IMR-90 (cell line): ENCODE measurements at regions not wholly inside any gene's neighbourhood (a gene's known extent, or its start where the extent isn't known, plus 50 kb on each side); places are given as distances from the start of the nearest gene placed in this dataset.

ENCODE experiments used
- ATAC-seq: fragments of 200-7000 bp; cut with Tn5 transposase; 2 replicates; pipeline ENCODE4 v1.9.1; 2020; ENCODE audit warnings: low read depth, mild to moderate bottlenecking, moderate library complexity
- BruUV-seq: library from RNA; stranded (reverse); fragments of 400-500 nt; replicated peaks from 2 replicates; lab custom pipeline; 2021; lab: Mats Ljungman, UMichigan
- CTCF ChIA-PET: fragments of 300-600 bp; formaldehyde crosslinking; extraction: SDS; loops from one replicate; lab custom pipeline; 2021; ENCODE audit warnings: antibody characterized with exemption; lab: Yijun Ruan, JAX
- POLR2A ChIA-PET: fragments of 300-600 bp; sonication (Branson Sonifier 250); formaldehyde crosslinking; loops from one replicate; lab custom pipeline; 2022; ENCODE audit warnings: antibody characterized with exemption; ENCODE audit not compliant: unreplicated experiment; lab: Charles Lee
- DNase-seq: peaks from one replicate; pipeline ENCODE4 v3.0.0; 2013
- H2AFZ ChIP-seq: replicated peaks from 2 replicates; pipeline ENCODE3; 2013; ENCODE audit warnings: low read length, mild to moderate bottlenecking; ENCODE audit not compliant: poor library complexity
- H2AK5ac ChIP-seq: 2 replicates; pipeline ENCODE4 v1.6.1; 2013; ENCODE audit warnings: low read depth, low read length, inconsistent platforms
- H2AK9ac ChIP-seq: replicated peaks from 2 replicates; pipeline ENCODE3; 2013; ENCODE audit warnings: mild to moderate bottlenecking, low read depth, low read length, moderate library complexity; ENCODE audit not compliant: poor library complexity
- H2BK120ac ChIP-seq: 2 replicates; pipeline ENCODE4 v1.6.1; 2013; ENCODE audit warnings: low read depth, low read length, inconsistent platforms
- H2BK15ac ChIP-seq: 3 replicates; pipeline ENCODE4 v1.6.1; 2013; ENCODE audit warnings: low read depth, low read length, inconsistent platforms
- H2BK20ac ChIP-seq: 2 replicates; pipeline ENCODE4 v1.6.1; 2013; ENCODE audit warnings: low read depth, mild to moderate bottlenecking, inconsistent platforms, low read length, moderate library complexity
- H2BK5ac ChIP-seq: 2 replicates; pipeline ENCODE4 v1.6.1; 2013; ENCODE audit warnings: mild to moderate bottlenecking, low read depth, low read length, inconsistent platforms; ENCODE audit not compliant: poor library complexity, severe bottlenecking
- H3K14ac ChIP-seq: replicated peaks from 2 replicates; pipeline ENCODE4 v1.6.1; 2013; ENCODE audit warnings: low read depth, low read length, inconsistent platforms
- H3K18ac ChIP-seq: 2 replicates; pipeline ENCODE4 v1.6.1; 2013; ENCODE audit warnings: low read depth, low read length, control low read depth
- H3K23ac ChIP-seq: 2 replicates; pipeline ENCODE4 v1.6.1; 2013; ENCODE audit warnings: low read depth, low read length, inconsistent platforms
- H3K27ac ChIP-seq: 2 replicates; pipeline ENCODE4 v1.5.1; 2013; ENCODE audit warnings: mild to moderate bottlenecking, control low read depth, low read length; ENCODE audit not compliant: insufficient read depth
- H3K27me3 ChIP-seq: 2 replicates; pipeline ENCODE4 v1.6.1; 2013; ENCODE audit warnings: low read length; ENCODE audit not compliant: control insufficient read depth, insufficient read depth
- H3K36me3 ChIP-seq: 2 replicates; pipeline ENCODE4 v1.6.1; 2013; ENCODE audit warnings: low read length, mixed read lengths; ENCODE audit not compliant: control insufficient read depth, insufficient read depth
- H3K4ac ChIP-seq: 2 replicates; pipeline ENCODE4 v1.6.1; 2013; ENCODE audit warnings: low read depth, low read length, inconsistent platforms
- H3K4me1 ChIP-seq: 2 replicates; pipeline ENCODE4 v1.6.1; 2013; ENCODE audit warnings: low read length, mixed read lengths; ENCODE audit not compliant: control insufficient read depth, insufficient read depth
- H3K4me2 ChIP-seq: 2 replicates; pipeline ENCODE4 v1.6.1; 2013; ENCODE audit warnings: low read depth, mild to moderate bottlenecking, control low read depth, low read length, moderate library complexity
- H3K4me3 ChIP-seq: 2 replicates; pipeline ENCODE4 v1.5.1; 2013; ENCODE audit warnings: low read depth, mild to moderate bottlenecking, control low read depth, low read length, moderate library complexity; ENCODE audit not compliant: insufficient read depth
- H3K56ac ChIP-seq: 2 replicates; pipeline ENCODE4 v1.6.1; 2013; ENCODE audit warnings: low read length, inconsistent platforms; ENCODE audit not compliant: insufficient read depth; ENCODE audit errors: extremely low read depth
- H3K79me1 ChIP-seq, 2 experiments: 2 replicates each; pipeline ENCODE4 v1.6.1; 2013; ENCODE audit warnings: low read length in 2 of 2, inconsistent platforms in 1 of 2, low read depth in 1 of 2
- H3K9ac ChIP-seq: 2 replicates; pipeline ENCODE4 v1.6.1; 2013; ENCODE audit warnings: low read depth, low read length, control low read depth
- H3K9me1 ChIP-seq: 2 replicates; pipeline ENCODE4 v1.6.1; 2013; ENCODE audit warnings: low read length, inconsistent platforms; ENCODE audit not compliant: insufficient read depth
- H3K9me3 ChIP-seq: 2 replicates; pipeline ENCODE4 v1.6.1; 2013; ENCODE audit warnings: low read length; ENCODE audit not compliant: control insufficient read depth, insufficient read depth
- H4K20me1 ChIP-seq: 2 replicates; pipeline ENCODE4 v1.6.1; 2013; ENCODE audit warnings: low read length, inconsistent platforms; ENCODE audit not compliant: insufficient read depth
- H4K5ac ChIP-seq: 2 replicates; pipeline ENCODE4 v1.6.1; 2013; ENCODE audit warnings: mild to moderate bottlenecking, low read depth, low read length, control low read depth
- H4K8ac ChIP-seq, 2 experiments: 2 replicates each; pipeline ENCODE4 v1.6.1; 2013; ENCODE audit warnings: low read depth in 2 of 2, low read length in 2 of 2, control low read depth in 1 of 2, inconsistent platforms in 1 of 2
- H4K91ac ChIP-seq: 2 replicates; pipeline ENCODE4 v1.6.1; 2013; ENCODE audit warnings: low read depth, low read length, inconsistent platforms; ENCODE audit not compliant: insufficient read depth
- BHLHE40 ChIP-seq: fragments of 150-350 bp; IDR thresholded peaks from 2 replicates; pipeline ENCODE4 v1.6.1; 2016; ENCODE audit warnings: mild to moderate bottlenecking, low read depth, low read length
- CEBPB ChIP-seq: IDR thresholded peaks from 2 replicates; pipeline ENCODE4 v1.6.1; 2012; ENCODE audit warnings: low read depth, low read length, improper control_type of control experiment
- CTCF ChIP-seq: conservative IDR thresholded peaks from 2 replicates; pipeline ENCODE4 v1.5.1; 2012; ENCODE audit warnings: mild to moderate bottlenecking, low read depth, low read length, improper control_type of control experiment
- MAFK ChIP-seq: IDR thresholded peaks from 2 replicates; pipeline ENCODE4 v1.6.1; 2012; ENCODE audit warnings: low read depth, low read length, improper control_type of control experiment
- MAZ ChIP-seq: IDR thresholded peaks from 2 replicates; pipeline ENCODE4 v1.6.1; 2012; ENCODE audit warnings: low read depth, mild to moderate bottlenecking, low read length, improper control_type of control experiment, moderate library complexity, borderline replicate concordance
- MXI1 ChIP-seq: IDR thresholded peaks from 2 replicates; pipeline ENCODE4 v1.6.1; 2012; ENCODE audit warnings: low read depth, mild to moderate bottlenecking, low read length, moderate library complexity, borderline replicate concordance
- POLR2A ChIP-seq: IDR thresholded peaks from 2 replicates; pipeline ENCODE4 v1.6.1; 2012; ENCODE audit warnings: mild to moderate bottlenecking, low read depth, low read length
- SMC3 ChIP-seq: fragments of 150-350 bp; IDR thresholded peaks from 2 replicates; pipeline ENCODE4 v1.6.1; 2016; ENCODE audit warnings: low read depth, mild to moderate bottlenecking, antibody characterized with exemption, low read length, moderate library complexity
- WGBS, 2 experiments: methylation state at CpG; one replicate each; pipeline versions ENCODE4 v1.1.5 to v1.1.7; 2013; ENCODE audit warnings: missing lambda C conversion rate in 2 of 2; ENCODE audit not compliant: insufficient read length in 1 of 2; ENCODE audit errors: extremely low coverage in 2 of 2; 5-methylcytosine and 5-hydroxymethylcytosine counted together
- dilution Hi-C: fragments of 300-500 bp; cut with HindIII; formaldehyde crosslinking; loops from one replicate; pipeline ENCODE4 v1.14.3; 2018; ENCODE audit warnings: low sequenced_read_pairs; ENCODE audit not compliant: unreplicated experiment
- in situ Hi-C: fragments of 300-500 bp; cut with MboI; formaldehyde crosslinking; loops from 3 replicates; pipeline ENCODE4 v1.14.3; 2019; ENCODE audit warnings: low sequenced_read_pairs, inconsistent platforms, mixed read lengths
- intact Hi-C: fragments of 100-400 bp; cut with micrococcal nuclease; formaldehyde crosslinking; loops from 2 replicates; pipeline ENCODE4 v1.10.0; 2022

GRCh38 chr20:24169256-24169655 is 180.7 kb upstream of the GGTLC1 start:
- Histone ChIP-seq H3K9me3 (no peaks in the 10 kb centered on the region), H2AK9ac (no peak overlapping the region), H2AFZ (no peak overlapping the region), H4K91ac (no peak overlapping the region), H3K18ac (no peak overlapping the region), H2BK20ac (no peak overlapping the region), H3K14ac (no peak overlapping the region), H3K4me1 (no peaks in the 10 kb centered on the region), H4K8ac (no peak overlapping the region), H2BK15ac (no peak overlapping the region), H2AK5ac (no peak overlapping the region), H4K5ac (no peak overlapping the region), H3K9ac (no peak overlapping the region), H3K36me3 (no peaks in the 10 kb centered on the region), H3K4ac (no peak overlapping the region), H3K27me3 (no peaks in the 10 kb centered on the region), H3K56ac (no peak overlapping the region), H3K23ac (no peak overlapping the region), H2BK5ac (no peak overlapping the region), H2BK120ac (no peak overlapping the region), H3K79me1 (no peaks in the 10 kb centered on the region), H4K20me1 (no peaks in the 10 kb centered on the region), H3K9me1 (no peaks in the 10 kb centered on the region), H3K4me2 (no peak overlapping the region), H3K4me3 (no peak overlapping the region), H3K27ac (no peak overlapping the region)
- WGBS, 2 experiments: no CpG with 5 or more reads among the region's 1 CpG
- DNase-seq (no peak), ATAC-seq (no peak)
- in situ Hi-C loops: no loop called here
- dilution Hi-C loops: no loop called here
- no TSS peak for BruUV-seq
- intact Hi-C loops: no loop called here
- POLR2A ChIA-PET: no interaction called here
- TF ChIP-seq MAZ (no peak), BHLHE40 (no peak), SMC3 (no peak), MAFK (no peak), MXI1 (no peak), POLR2A (no peak), CEBPB (no peak), CTCF (no peak)
- CTCF ChIA-PET: no interaction called here
